22Rv1 (cell line): ENCODE measurements at regions not wholly inside any gene's neighbourhood (a gene's known extent, or its start where the extent isn't known, plus 50 kb on each side); places are given as distances from the start of the nearest gene placed in this dataset.

Experiments used
- ZFX ChIP-seq: fragments of 450-650 bp; IDR thresholded peaks from 2 replicates; pipeline ENCODE4 v1.6.1; 2017; ENCODE audit warnings: antibody characterized with exemption, borderline replicate concordance
- TF ChIP-seq, protein P1 (sequence below): fragments of 450-650 bp; IDR thresholded peaks from 2 replicates; pipeline ENCODE4 v1.5.1; 2017; ENCODE audit warnings: mild to moderate bottlenecking

- TF ChIP-seq ZFX: no peak
- TF ChIP-seq, protein P1, sequence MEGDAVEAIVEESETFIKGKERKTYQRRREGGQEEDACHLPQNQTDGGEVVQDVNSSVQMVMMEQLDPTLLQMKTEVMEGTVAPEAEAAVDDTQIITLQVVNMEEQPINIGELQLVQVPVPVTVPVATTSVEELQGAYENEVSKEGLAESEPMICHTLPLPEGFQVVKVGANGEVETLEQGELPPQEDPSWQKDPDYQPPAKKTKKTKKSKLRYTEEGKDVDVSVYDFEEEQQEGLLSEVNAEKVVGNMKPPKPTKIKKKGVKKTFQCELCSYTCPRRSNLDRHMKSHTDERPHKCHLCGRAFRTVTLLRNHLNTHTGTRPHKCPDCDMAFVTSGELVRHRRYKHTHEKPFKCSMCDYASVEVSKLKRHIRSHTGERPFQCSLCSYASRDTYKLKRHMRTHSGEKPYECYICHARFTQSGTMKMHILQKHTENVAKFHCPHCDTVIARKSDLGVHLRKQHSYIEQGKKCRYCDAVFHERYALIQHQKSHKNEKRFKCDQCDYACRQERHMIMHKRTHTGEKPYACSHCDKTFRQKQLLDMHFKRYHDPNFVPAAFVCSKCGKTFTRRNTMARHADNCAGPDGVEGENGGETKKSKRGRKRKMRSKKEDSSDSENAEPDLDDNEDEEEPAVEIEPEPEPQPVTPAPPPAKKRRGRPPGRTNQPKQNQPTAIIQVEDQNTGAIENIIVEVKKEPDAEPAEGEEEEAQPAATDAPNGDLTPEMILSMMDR: peak; percentile 23; the same call in 1 of the 2 replicates
Measured at GRCh38 chr5:87844449-87844848, 424.2 kb downstream of the TMEM161B start.
